OCI-M1 (cell line): ENCODE measurements at regions not wholly inside any gene's neighbourhood (a gene's known extent, or its start where the extent isn't known, plus 50 kb on each side); places are given as distances from the start of the nearest gene placed in this dataset.
"Not testable (repeated sequence)": the region's sequence is repeated elsewhere in the genome, so short reads cannot be mapped to it uniquely, and the experiment has no call there.

ENCODE experiments used
- DNase-seq: peaks from one replicate; lab custom pipeline; 2025; lab: John Stamatoyannopoulos, UW

DNA sequence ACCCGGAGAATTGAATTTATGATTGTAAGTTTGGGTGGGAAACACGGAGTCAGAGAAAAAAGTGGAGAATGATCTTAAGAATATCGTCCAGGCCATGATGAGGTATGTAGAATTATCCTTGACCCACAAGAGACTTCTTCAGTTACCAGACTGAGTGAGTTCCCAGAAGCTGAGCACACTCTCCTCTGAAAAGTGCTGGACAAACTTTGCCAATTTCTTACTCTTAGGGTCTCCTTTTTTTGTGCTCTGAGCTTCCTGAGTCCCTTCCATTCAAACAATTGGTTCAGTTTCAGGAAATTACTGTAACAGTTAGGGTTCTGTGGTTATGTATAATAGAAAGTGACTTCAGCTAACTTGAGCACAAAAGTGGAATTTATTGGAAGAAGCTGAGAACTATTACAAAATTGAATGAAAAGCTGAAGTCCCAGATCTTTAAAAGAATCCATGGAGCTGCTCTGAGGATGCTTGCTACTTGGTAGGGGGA, 50.6 kb upstream of the EHBP1 start:
- DNase-seq = no peak

- DNase-seq = no peak
Measured at GRCh38 chr2:62654423-62654791, 51.1 kb upstream of the EHBP1 start.

DNA sequence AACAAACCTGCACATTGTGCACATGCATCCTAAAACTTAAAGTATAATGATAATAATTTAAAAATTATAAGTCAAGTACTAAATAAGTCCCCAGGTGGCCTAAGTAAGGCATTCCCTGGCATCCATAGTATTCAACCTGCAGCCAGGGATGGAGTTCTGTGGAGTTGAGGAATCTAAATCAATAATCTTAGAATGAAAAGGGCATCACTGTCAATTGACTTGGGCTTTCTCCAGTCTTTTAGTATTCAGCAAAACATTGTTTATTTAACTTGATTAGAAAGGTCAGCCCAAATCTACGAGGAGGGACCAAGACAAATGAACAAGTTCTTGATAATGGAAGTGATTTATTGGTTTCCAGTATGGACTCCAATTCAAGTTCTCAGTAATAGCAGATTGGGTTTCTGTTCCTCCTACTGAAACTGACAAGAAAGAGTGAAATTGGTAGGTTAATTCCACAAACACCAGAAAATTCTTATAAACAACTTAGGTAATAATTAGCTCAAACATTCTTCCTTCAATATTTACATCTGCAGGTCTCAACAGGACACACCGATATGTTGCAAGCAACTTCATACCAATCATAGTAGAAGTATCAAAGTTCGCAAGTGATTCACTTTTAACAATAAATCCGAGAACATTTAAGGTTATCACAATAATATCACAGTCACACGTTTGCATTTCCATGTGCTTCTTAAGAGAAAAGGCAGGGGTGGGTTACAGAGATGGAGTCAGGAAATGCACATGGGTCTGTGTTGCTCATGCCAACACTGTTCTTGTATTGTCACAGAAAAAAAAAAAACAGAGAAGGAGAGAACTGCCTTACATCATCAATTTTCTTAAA, 51.7 kb upstream of the EHBP1 start:
- DNase-seq = no peak

- not testable (repeated sequence) for DNase-seq
Measured at GRCh38 chr2:62649087-62649486, 56.4 kb upstream of the EHBP1 start.

DNA sequence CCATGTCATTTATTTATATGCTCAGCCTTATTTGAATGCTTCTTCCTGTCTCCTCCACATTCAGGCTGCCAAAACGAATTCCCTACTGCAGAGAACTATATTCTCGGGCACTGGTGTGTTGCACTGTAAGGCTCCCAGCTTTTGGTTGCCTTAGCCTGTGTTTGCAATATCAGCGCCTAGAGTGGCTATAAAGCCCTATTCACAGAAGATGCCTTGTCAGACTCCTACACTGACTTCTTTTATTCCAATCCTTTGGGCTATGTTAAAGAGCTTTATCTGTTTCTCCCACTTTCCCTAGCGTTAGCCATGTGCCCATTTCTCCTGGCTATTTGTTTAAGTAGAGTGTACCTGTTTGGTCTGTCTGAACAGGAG, 62.4 kb upstream of the EHBP1 start:
- no peak for DNase-seq

DNA sequence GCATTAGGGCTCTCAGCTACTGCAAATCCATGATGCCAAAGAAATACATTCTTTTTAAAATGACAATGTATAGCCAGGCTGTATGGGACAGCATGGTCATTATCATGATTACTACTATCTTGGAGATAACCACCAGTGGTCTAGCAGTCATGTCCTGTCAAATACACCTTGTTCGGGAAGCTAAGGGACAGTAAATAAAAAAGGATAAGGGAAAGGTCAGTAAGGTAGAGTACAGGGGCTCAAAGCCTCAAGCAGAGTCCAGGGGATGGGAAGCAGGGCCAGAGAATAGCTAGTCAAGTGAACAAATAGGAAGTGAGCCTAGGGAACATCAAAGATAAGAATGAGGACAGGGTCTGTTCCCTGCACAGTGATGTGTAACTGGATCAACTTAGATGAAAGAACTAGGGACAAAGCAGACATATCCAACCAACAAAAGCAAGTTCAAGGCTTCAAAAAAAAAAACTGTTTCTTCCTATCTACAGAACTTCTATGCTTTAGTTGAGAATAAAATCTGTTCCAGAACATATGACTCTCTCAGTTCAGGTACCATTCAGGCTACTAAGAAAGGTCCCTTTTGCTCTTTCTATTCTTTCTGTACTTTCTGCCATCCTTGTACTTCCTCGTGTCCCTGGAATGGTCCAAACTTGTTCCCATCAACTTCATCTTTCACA, 62.9 kb upstream of the EHBP1 start:
- no peak for DNase-seq

- DNase-seq = no peak
Measured at GRCh38 chr2:62641936-62642335, 63.6 kb upstream of the EHBP1 start.

DNA sequence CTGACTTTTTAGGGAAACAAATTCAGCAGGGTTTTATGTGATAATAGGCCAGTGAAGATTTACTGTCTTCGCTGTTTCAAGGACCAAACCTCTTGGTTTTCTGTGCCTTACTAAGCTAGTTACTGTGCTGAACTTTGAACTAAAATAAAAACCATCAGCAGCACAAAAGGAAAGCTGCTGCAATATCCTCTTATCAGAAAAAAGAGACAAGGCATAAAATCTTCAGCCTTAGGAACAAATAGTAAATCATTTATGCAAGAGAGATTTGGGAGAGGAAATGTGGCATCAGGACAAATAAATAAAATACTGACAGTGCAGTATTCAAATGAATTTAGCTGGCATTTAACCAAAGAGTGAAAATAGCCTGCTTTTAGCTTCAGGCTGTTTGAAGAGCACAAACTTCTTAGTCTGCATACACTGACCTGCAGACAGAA, 64.1 kb upstream of the EHBP1 start:
- no peak for DNase-seq

DNA sequence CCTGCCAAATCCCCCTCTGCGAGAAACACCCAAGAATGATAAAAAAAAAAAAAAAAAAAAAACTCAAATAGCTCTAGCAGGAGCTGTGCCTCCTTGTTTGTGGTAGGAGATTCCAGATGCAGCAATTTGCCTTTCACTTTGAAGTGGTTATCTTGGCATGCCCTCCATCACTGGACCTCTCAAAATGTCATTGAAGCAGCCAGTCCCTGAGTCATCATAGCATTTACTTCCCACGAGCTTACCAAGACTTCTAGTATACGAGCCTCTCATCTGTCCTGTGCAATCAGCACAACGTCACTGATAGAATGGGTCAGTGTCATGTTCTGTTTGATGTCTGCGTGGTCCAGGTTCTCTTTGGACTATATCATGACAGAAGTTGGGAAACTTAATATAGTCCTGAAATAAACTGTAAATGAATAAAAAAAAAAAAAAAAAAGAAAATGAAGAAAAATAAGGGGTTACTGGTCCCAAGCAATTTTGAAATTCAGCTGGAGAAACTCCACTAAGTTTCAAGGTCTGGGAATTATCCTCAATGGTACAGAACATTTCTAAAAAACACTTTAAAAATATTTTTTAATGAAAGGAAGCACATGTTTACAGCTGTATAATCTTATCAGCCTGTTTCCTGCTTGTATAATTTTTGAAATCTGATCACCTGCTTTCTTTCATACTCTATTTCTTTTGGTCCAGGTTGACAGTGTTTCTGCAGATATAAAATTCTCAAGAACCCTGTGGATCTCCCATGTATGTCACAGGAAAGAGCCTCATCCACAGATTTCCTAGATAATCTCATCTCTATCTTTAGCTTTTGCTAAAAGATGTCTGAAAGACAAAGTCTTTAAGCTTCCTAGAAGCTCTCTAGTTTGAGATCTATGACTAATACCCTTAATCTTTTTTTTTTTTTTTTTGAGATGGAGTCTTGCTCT, 74.1 kb upstream of the EHBP1 start:
- no peak for DNase-seq

GRCh38 chr2:62630206-62630605, 75.3 kb upstream of the EHBP1 start:
- DNase-seq = not testable (repeated sequence)

GRCh38 chr2:62629310-62629709, 76.2 kb upstream of the EHBP1 start:
- DNase-seq = not testable (repeated sequence)

GRCh38 chr2:62627667-62628066, 77.8 kb upstream of the EHBP1 start:
- DNase-seq = no peak

- no peak for DNase-seq
Measured at GRCh38 chr2:62624855-62625254, 80.7 kb upstream of the EHBP1 start.

GRCh38 chr2:62616486-62616885, 89.0 kb upstream of the EHBP1 start:
- DNase-seq = not testable (repeated sequence)

- no peak for DNase-seq
Measured at GRCh38 chr2:62611854-62612253, 93.7 kb upstream of the EHBP1 start.

DNA sequence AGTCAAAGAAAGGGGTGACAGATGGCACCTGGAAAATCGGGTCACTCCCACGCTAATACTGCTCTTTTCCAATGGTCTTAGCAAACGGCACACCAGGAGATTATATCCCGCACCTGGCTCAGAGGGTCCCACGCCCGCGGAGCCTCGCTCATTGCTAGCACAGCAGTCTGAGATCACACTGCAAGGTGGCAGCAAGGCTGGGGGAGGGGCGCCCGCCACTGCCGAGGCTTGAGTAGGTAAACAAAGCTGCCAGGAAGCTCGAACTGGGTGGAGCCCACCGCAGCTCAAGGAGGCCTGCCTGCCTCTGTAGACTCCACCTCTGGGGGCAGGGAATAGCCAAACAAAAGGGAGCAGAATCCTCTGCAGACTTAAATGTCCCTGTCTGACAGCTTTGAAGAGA, 99.5 kb upstream of the TMEM17 start:
- not testable (repeated sequence) for DNase-seq

DNA sequence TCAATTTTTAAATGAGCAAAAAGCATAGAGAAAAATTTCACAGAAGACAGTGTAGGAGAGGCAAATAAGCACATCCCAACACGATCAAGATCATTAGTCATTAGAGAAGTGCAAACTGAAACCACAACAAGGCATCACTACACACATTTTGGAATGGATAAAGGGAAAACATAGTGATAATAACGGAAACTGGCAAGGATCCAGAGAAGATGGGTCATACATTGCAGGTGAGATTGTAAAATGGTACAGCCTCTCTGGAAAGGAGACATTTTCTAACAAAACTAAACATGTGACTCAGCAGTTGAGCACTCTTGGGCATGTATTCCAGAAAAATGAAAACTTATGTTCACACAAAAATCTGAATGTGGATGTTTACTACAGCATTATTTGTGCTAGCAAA, 98.3 kb upstream of the TMEM17 start:
- no peak for DNase-seq

GRCh38 chr2:62603154-62603712, 97.2 kb upstream of the TMEM17 start:
- peak; percentile 21 for DNase-seq

- not testable (repeated sequence) for DNase-seq
Measured at GRCh38 chr2:62599674-62600410, 93.8 kb upstream of the TMEM17 start.

- DNase-seq = no peak
Measured at GRCh38 chr2:62597323-62597722, 91.3 kb upstream of the TMEM17 start.
